OCI-LY1 (cell line): ENCODE measurements at regions not wholly inside any gene's neighbourhood (a gene's known extent, or its start where the extent isn't known, plus 50 kb on each side); places are given as distances from the start of the nearest gene placed in this dataset.

Source experiments
- EZH2 ChIP-seq: fragments of 200-600 bp; sonication (generic), shearing (Covaris generic); IDR thresholded peaks from 2 replicates; pipeline ENCODE4 v1.8.0; 2017; ENCODE audit warnings: borderline replicate concordance, mixed run types, mild to moderate bottlenecking, antibody characterized with exemption, low read length, moderate library complexity, mixed read lengths
- TF ChIP-seq, protein P1 (sequence below): fragments of 200-600 bp; sonication (generic), shearing (Covaris generic); IDR thresholded peaks from 2 replicates; pipeline ENCODE4 v1.5.1; 2017; ENCODE audit warnings: mild to moderate bottlenecking, antibody characterized with exemption, low read length, moderate library complexity, mixed read lengths

DNA sequence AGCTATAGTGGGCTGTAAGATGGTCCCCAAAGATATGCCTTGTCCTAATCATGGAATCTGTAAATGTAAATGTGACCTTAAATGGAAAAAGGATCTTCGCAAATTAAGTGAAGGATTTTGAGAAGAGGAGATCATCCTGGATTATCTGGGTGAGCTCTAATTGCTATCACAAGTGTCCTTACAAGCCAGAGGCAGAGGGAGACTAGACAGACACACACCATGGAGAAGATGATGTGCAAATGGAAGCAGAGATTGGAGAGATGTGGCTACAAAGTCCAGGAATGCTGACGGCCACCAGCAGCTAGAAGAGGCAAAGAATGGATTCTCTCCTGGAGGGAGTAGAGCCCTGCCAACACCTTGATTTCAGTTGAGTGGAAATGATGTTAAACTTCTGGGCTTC lies 102.3 kb upstream of the PROK2 start:
- TF ChIP-seq, protein P1, sequence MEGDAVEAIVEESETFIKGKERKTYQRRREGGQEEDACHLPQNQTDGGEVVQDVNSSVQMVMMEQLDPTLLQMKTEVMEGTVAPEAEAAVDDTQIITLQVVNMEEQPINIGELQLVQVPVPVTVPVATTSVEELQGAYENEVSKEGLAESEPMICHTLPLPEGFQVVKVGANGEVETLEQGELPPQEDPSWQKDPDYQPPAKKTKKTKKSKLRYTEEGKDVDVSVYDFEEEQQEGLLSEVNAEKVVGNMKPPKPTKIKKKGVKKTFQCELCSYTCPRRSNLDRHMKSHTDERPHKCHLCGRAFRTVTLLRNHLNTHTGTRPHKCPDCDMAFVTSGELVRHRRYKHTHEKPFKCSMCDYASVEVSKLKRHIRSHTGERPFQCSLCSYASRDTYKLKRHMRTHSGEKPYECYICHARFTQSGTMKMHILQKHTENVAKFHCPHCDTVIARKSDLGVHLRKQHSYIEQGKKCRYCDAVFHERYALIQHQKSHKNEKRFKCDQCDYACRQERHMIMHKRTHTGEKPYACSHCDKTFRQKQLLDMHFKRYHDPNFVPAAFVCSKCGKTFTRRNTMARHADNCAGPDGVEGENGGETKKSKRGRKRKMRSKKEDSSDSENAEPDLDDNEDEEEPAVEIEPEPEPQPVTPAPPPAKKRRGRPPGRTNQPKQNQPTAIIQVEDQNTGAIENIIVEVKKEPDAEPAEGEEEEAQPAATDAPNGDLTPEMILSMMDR, result no peak
- TF ChIP-seq EZH2, result no peak
